Fibroblast of pulmonary artery (primary cell): ENCODE measurements at regions not wholly inside any gene's neighbourhood (a gene's known extent, or its start where the extent isn't known, plus 50 kb on each side); places are given as distances from the start of the nearest gene placed in this dataset.

Experiments
- DNase-seq: peaks from one replicate; pipeline ENCODE4 v3.0.0-alpha.2; 2010; ENCODE audit warnings: low read depth
- H3K4me3 ChIP-seq: replicated peaks from 2 replicates; pipeline ENCODE4 v1.5.1; 2011; ENCODE audit warnings: low read depth, mild to moderate bottlenecking, control low read depth, low read length, moderate library complexity
- TF ChIP-seq, protein P1 (sequence below): IDR thresholded peaks from 2 replicates; pipeline ENCODE4 v1.5.1; 2011; ENCODE audit warnings: mild to moderate bottlenecking, control low read depth, low read length, inconsistent platforms; ENCODE audit errors: missing control alignments

DNA sequence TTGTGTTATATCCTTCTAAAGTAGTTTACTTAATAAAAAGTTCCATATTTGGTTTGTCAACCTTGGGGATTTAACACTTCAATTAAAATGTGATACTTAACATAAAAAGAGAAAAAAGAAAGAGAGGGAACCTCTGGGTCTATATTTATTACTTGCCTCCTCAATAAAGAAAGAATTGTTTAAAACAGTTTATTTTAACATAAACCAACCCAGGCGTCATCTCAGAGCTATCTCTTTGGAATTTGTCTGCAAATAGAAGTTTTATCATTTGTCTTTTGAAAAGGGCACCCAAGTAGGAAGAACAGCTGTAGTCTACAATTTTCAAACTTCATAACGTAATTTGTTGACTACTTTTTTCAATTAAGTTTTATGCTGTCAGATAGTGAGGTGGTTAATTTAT is 364.1 kb downstream of the KCNJ2 start:
- H3K4me3 ChIP-seq: no peak overlapping the region
- no peak for DNase-seq
- TF ChIP-seq, protein P1, sequence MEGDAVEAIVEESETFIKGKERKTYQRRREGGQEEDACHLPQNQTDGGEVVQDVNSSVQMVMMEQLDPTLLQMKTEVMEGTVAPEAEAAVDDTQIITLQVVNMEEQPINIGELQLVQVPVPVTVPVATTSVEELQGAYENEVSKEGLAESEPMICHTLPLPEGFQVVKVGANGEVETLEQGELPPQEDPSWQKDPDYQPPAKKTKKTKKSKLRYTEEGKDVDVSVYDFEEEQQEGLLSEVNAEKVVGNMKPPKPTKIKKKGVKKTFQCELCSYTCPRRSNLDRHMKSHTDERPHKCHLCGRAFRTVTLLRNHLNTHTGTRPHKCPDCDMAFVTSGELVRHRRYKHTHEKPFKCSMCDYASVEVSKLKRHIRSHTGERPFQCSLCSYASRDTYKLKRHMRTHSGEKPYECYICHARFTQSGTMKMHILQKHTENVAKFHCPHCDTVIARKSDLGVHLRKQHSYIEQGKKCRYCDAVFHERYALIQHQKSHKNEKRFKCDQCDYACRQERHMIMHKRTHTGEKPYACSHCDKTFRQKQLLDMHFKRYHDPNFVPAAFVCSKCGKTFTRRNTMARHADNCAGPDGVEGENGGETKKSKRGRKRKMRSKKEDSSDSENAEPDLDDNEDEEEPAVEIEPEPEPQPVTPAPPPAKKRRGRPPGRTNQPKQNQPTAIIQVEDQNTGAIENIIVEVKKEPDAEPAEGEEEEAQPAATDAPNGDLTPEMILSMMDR: no peak

DNA sequence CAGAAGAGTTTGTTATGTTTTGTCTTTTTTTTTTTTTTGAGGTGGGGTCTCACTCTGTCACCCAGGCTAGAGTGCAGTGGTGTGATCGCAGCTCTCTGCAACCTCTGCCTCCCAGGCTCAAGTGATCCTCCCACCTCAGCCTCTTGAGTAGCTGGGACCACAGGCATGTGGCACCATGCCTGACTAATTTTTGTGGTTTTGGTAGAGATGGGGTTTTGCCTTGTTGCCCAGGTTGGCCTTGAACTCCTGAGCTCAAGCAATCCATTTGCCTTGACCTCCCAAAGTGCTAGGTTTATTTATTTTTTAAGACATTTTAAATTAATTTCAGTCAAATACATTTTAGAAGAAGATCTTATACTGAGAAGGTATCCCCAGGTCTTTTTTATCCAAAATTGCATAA is 366.7 kb downstream of the KCNJ2 start:
- no peak overlapping the region for H3K4me3 ChIP-seq
- TF ChIP-seq, protein P1: no peak
- DNase-seq: no peak

DNA sequence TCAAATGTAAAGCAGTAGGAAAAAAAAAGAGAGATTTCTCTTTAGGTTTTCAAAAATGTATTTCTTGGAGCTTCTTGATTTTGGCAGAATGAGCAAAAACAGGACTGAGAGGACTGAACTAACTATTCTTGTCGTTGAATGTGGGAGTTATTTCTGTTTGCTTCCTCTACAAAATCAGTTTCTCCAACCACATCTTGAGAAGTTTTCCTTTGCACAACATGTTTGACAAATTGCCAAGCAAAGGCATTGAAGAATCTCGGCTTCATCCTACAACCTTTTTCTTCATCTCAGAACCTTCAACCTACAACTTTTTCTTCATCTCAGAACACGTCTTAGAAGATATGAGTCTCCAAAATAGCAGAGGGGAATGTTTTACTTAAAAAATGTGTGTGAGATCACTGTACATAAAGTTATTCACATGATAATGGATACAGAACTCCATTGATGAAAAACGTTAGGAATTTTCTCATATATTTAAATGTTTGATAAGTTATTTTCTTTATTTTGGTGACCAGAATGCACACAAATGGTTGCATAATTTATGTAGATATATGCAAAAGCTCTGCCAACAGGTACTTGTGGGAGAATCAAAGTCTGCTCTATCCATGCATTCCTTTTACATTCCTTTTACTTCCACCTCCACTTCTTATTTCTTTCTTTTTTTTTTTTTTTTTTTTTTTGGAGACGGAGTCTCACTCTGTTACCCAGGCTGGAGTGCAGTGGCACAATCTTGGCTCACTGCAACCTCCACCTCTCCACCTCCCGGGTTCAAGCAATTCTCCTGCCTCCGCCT is 370.0 kb downstream of the KCNJ2 start:
- no peak overlapping the region for H3K4me3 ChIP-seq
- no peak for DNase-seq
- TF ChIP-seq, protein P1: no peak

DNA sequence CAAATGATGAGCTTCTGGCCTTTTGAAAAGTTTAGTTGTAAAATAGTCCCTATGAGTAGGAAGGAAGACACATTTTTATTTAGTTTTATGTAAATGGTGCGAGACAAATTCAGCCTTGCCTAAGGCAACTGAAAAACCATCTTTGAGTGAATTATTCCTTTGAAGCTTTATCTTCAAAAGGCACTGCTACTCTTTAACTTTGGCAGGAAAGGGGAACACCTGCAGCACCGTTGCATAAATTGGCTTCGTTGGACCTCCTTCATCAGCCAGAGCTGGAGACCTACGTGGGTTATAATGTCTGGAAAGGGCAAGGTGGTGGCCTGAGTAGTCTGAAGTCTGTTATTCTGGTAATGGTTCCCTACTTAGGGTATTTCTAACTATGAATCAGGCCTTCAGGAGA is 373.5 kb downstream of the KCNJ2 start:
- H3K4me3 ChIP-seq: no peak overlapping the region
- no peak for DNase-seq
- TF ChIP-seq, protein P1: no peak

DNA sequence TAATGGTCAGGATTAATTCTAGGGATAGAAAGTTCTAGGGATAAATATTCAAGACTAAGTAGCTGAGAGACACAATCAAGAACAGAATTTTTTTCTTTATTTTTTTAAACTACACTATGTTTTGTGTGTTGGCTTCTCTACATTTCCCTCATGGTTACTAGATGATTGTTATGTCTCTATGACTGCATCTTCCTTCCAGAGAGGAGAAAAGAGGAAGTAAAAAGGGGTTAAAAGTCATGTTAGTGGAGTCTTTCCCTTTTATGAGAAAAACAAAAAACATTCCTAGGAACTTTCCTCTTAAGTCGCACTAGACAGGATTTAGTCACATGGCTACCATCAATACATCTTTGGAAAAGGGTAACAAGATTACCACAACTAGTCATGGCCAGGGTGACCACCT is 375.0 kb downstream of the KCNJ2 start:
- DNase-seq: no peak
- no peak overlapping the region for H3K4me3 ChIP-seq
- TF ChIP-seq, protein P1: no peak

DNA sequence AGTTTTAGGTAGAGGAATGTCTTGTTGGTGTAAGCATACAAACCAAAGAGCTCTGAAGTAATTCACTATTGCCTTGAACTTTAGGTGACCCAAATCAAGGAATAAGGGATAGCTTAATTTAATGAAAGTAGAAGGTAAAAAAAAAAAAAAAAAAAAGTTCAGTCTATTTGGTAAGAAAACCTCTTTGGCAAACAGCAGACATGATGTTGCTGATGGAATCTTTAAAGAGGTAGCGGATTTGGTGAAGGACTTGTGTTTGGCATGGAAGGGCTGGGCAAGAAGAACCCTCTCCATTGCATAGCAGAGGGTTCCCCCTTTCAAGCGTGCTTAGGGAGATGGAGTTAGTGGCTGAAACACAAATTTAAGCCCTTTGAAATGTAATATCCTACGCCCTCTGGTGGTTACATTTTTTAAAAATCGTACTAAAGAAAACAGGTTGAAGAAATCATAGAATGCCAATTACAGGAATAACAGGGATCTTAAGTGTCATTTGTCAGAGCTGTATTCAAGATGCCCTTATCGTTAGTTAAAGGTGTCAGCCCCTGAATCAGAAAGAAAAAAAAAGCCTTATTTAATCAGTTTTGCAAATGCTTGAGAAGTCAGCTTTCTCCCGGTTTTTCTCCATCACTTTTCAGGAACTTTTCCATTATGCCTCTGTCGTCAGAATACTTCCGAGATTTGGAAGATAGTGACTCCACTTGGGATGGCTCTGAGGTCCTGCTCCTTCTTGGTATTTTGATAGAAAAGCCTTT is 383.1 kb downstream of the KCNJ2 start:
- no peak overlapping the region for H3K4me3 ChIP-seq
- TF ChIP-seq, protein P1: peak; percentile 45
- DNase-seq: peak; percentile 63
